ENCODE measurements at regions not wholly inside any gene's neighbourhood (a gene's known extent, or its start where the extent isn't known, plus 50 kb on each side); places are given as distances from the start of the nearest gene placed in this dataset.

- TF ChIP-seq POLR2AphosphoS5 (IDR thresholded peaks at IDR 0.05; ENCODE audit: low read depth, low read length) (no peak), CTCF (IDR thresholded peaks at IDR 0.05) (no peak), SIN3A (IDR thresholded peaks at IDR 0.05; ENCODE audit: borderline replicate concordance, insufficient read depth, low read depth, low read length) (no peak), TCF7L2 (IDR thresholded peaks at IDR 0.05; ENCODE audit: low read depth, low read length) (no peak)
Measured at GRCh38 chr17:71974051-71974450, 146.8 kb upstream of the SOX9 start.

All from Panc1 (cell line).